NCI-H2107 treated with DMSO at 0.1 percent for 48 hours (cell line): ENCODE measurements at regions not wholly inside any gene's neighbourhood (a gene's known extent, or its start where the extent isn't known, plus 50 kb on each side); places are given as distances from the start of the nearest gene placed in this dataset.

Experiments
- DNase-seq: peaks from one replicate; lab custom pipeline; 2025; ENCODE audit not compliant: unreplicated experiment; lab: John Stamatoyannopoulos, UW

DNA sequence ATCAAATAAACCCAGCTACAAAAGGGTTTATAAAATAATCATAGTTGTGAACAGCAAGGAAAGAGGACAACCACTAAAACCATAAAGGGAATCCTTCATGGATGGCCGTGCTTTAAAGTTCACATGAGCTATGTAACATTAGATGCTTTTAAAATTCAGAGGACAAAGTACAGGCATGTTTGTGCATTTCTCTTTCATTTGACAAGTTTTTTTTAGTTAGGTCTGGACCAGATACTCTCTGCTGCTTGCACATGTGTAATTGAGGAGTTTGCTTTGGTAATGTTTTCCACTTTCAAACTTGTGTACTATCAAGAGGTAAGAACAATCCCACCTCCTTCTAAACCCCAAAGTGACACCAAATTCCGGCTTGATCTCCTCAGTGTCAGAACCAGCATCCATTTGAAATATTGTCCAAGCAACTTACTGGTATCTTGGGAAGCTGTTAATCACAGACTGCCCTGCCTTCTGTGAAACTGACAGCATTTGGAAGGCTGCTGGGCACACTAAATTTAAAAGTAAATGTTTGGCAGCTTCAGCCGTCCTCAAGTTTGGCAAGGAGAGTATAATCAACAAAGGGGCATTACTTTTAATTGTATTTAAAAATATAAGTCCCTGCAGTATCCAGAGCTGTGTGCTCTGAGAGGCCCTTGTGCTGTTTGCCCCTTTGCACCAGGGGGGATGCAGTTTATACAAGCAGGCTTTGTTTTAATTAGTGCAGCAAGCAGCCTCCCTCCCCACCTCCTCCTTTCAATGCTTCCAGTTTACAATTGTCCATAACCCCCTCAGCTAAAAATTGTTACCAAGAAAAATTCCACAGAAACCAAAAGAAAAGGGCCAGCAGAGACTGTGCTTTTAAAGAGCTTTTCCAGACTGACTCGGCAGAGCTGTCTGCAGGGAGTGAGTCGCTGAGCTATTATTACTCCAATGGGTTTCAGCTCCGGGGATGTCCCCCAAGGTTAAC, 328.3 kb upstream of the MPDZ start:
- no peak for DNase-seq

- no peak for DNase-seq
These were observed 327.1 kb upstream of the MPDZ start for GRCh38 chr9:13606586-13606985.

- DNase-seq, result no peak
These were observed 324.4 kb upstream of the MPDZ start for GRCh38 chr9:13603921-13604320.

- DNase-seq, result no peak
These were observed 319.2 kb upstream of the MPDZ start for GRCh38 chr9:13598738-13599137.

DNA sequence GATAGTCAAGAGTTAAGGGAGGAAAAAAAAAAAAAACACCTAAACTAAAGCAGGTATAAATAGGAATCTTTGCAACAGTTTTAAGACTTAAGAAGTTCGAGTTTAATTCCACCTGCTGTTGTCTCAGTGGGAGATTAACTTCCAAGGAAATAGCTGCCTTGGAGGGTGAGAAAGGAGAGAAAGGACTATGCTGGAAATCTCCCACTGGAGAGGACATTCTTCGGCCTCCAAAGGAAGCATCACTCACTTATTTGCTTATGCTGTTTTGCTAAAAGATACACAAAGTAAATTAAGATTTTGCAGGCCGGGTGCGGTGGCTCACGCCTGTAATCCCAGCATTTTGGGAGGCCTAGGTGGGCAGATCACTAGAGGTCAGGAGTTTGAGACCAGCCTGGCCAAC, 317.9 kb upstream of the MPDZ start:
- DNase-seq, result no peak

- DNase-seq, result no peak
These were observed 317.5 kb upstream of the MPDZ start for GRCh38 chr9:13597004-13597403.

DNA sequence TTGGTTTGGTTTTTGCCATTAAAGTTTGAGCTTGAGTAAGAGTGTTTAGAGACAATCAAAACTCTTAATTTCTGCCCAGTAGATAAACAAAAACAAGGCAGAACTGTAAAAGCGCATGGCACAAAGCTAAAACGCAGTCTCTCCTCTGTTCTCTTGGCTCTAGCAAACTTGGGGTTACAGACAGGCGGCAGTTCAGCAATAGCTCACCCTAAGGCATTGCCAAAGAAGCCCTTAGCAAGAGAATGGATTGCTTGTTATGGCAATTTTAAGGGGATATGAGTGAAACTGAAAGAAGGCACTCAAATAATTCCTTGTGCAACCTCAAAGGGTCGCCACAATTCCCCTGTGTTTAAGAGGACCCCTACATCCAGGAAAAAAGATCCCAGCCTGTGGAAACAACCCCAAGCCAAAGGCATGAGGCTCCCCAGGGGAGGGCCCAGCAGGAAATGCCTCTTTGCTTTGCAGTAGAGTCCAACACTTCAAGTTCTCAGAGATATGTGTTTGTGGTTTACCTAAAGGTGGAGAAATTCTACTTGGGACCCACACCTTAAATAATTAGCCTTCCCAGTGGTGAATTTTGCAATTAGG, 317.0 kb upstream of the MPDZ start:
- DNase-seq, result no peak

DNA sequence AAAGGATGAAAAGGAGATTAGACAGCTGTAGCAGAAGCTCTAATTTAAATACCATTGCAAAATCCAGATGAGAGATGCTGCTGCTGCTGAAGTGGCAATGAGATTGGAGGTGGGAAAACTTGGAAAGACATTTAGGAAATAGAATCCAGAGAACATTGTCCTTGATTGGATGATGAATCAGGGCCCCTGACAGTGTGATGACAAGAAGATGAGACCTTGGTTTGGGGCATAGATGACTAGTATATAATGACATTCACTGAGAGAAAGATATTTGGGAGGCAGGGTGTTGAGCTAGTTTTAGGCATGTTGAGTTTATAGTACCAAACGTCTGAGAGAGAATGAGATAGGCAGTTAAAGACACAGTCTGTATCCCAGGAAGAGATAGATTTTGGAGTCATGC, 311.5 kb upstream of the MPDZ start:
- DNase-seq, result no peak

GRCh38 chr9:13589034-13589737, 309.7 kb upstream of the MPDZ start:
- DNase-seq, result no peak

DNA sequence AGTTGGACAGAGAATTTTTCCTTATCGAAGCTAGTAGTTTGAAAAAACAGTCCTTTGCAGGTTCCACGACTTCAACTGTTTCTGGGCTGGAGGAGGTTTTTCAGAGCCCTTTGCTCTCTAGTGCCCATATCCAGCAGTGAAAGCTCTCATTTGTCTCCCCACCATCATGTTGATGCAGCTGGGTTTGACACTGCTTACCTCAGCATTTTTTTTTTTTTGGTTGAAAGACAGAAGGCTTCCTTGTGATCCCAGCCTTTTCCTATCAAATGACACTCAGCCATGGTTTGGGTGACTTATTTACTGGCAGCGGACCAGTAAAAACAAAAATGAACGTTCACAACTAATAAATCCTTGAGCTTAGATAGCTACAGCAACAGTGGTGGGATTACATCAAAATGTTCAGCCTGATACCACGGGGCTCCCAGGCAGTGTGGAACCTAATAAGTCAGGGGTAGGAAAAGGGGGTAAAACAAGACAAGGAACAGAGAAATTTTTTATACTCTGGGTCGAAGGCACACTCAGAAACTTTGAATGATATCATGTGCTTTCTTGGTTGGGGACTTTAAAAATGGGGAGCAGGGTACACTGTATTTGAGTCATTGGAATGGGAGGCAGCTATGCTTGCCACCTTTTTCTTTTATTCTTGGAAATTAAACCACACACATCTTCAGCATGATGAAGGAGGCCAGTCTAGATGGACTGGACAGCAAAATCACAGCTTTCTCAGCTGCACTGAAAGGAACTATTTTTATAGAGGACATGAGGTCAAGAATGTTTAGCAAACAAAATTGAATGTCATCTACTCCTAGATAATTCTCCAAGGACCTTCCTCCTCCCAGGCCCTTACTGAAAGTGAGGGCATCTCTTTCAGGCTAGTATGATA, 308.9 kb upstream of the MPDZ start:
- no peak for DNase-seq

GRCh38 chr9:13587571-13587970, 308.1 kb upstream of the MPDZ start:
- no peak for DNase-seq

DNA sequence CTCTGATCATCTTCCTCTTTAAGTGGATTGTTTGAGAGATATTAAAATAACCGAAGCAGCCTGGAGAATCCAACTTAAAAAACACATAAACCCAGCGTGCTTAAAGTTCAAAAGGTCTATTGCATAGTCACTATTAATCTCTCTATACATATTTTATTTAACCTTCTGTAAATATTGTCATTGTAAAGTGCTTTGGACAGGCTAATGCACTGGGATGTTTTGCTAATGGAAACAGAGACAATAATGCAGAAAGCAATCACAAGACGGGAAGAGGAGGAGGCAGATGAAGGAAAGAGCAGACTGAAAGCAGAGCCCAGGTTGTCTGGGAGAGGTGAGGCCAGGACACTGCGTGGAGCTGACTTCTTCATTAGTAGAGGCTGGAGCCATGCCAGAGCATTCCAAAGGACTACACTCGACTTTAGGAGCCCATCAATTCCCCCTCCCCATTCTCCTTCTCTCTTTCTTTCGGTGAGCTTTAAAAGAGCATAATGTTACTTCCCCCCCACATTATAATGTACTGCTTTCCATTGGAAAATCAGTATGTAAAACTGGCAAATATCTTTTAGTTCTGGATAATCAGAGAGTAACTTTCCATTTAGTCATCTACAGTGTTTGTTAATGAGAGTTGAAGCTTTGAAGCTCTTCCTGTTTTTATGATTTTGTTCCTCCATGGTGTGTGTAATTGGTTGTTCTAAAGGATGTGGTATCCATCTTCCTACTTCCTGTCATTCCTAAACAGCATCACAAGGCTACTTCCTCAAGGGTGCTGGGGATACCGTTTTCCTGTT, 307.3 kb upstream of the MPDZ start:
- no peak for DNase-seq

DNA sequence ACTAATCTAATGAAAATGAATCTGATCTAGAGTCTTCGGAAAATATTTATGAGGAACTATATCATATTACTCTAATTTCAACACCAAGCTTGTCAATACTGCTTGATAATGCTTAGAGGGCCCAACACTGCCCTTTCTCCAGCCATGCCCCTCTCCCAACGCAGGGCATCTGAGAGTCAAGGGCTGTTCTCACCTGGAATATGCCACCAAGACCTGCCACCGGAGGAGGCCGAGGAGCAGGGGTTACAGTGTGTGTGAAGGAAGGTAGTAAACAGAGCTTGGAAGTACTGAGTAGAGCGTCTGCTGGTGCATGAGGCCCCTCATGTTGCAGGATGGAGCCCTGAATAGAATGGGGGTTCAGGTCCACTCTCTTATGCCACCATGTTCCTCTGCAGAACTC, 301.3 kb upstream of the MPDZ start:
- no peak for DNase-seq

GRCh38 chr9:13580131-13580530, 300.6 kb upstream of the MPDZ start:
- no peak for DNase-seq

DNA sequence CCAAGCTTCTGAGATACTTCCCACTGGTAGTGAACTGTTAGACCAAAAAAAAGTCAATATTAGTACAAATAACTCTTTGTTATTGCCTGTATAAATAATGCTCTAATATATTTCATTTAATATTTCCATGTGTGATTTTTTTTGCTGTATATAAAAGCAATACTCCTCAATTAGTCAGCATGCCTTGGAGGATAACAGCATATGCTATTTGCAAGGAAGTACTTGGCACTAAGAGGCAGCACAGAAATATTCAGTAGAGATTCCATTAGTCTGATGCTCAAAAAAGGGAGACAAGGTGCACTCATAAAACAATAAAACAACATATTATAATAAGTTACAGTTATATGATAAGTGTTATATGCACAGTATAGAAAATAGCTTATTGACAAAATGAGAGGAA, 296.6 kb upstream of the MPDZ start:
- DNase-seq, result no peak

- DNase-seq, result no peak
These were observed 296.1 kb upstream of the MPDZ start for GRCh38 chr9:13575558-13575957.

DNA sequence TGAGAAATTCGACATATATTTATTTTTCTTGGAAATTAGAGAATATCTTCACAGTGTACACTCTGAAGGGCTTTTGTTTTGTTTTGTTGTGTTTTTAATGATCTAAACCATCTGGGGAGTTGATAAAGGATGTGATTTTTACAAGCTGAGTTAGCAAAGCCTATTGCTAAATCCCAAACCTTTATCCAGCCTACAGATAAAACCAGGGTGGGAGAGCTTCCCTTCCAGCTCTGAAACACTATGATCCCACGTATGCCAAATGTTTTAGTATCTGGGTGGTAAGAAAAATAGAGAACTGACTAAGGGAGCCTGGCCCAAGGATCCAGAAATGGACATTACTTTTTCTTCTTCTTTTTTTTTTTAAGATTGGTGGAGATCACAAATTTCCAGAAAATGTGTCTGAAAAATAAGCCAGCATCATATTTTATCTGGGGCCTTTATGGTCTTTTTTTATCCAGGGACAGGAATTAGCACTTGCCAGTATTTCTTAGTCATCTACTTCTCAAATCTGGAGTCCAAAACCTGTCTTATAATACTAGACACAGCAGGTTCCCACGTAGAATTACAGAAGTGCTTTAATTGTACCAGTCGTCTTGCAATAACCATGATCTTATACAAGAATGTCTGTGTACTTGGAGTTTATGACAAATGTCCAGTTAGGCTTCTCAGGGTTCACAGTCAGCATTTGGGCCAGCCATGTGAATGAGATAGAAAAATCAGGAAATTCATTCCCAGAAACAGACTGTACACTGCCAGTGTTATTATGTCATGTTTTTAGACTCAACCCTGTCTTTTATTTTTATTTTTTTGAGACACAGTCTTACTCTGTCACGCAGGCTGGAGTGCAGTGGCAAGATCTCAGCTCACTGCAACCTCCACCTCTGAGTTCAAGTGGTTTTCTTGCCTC, 290.8 kb upstream of the MPDZ start:
- DNase-seq, result no peak

GRCh38 chr9:13569602-13570067, 290.1 kb upstream of the MPDZ start:
- no peak for DNase-seq
